NCI-H345 (cell line): ENCODE measurements at regions not wholly inside any gene's neighbourhood (a gene's known extent, or its start where the extent isn't known, plus 50 kb on each side); places are given as distances from the start of the nearest gene placed in this dataset.
"Not testable (repeated sequence)": the region's sequence is repeated elsewhere in the genome, so short reads cannot be mapped to it uniquely, and the experiment has no call there.

Experiments used
- DNase-seq: peaks from one replicate; lab custom pipeline; 2025; lab: John Stamatoyannopoulos, UW

DNA sequence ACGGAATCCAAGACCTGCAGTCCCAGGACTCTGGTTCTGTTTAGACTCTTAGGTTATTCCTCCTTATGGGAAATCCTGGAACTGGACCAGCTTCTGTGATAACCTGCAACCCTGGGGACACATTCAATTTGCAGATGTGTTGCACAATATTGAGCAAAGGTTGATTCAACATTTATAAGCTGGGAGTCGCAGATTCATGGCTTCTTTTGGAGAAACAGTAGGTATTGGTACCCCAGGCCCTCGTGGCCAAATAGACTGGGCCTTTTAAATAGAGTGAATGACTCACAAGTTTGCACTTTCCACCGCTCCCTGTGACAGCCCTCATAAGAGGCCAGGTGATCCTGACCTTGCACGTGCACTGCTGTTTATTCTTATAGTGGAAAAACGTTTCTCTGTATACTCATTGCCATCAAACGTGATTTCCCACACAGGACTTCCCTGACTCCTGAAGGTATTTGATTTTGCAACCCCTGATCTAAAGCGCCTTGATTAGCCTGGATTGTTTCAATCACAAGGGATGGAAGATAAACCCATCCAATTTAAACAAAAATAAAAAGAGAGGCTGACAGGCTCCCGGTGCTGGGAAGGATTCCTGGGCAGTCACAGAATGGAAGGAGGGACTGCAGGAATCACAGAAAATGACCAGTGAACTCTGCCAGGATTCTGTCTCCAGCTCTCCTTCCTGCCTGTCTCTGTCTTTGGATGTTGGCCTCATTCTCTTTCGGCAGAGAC is 98.0 kb downstream of the VCPKMT start:
- no peak for DNase-seq

- DNase-seq, result no peak
Measured at GRCh38 chr14:50018933-50019210, 97.5 kb downstream of the VCPKMT start.

DNA sequence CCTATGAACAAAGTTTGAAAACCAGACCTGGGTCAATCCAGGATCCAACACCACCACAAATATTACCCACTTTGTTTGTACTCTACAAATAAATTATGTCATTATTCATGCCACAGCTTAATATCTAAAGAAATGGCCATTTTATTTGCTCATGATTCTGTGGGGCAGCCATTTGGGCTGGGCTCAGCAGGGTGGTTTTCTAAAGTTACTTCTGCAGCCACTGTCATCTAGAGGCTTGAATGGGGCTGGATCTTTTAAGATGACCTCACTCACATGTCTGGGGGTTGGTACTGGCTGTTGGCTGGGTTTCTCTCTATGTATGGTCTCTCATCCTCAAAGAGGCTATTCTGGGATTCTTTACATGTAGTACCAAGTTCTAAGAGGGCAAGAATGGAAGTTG is 96.2 kb downstream of the VCPKMT start:
- no peak for DNase-seq

DNA sequence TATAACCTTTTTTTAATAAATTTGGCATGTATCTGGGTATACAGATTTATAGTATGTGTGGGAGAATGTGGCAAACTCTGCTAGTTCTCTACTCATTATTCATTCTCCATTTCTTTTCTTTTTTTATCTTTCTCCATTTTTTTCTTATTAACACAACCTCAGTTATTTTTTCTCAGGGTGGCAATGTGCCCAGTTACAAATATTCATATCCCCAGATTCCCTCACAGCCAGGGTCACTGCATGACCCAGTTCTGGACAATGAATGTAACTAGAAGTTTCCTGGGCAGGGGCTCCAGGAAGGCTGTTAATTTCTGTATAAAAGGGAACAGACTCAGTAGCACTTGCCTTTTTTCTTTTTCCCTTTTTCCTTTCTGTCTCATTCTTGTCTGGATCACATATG is 95.6 kb downstream of the VCPKMT start:
- no peak for DNase-seq

GRCh38 chr14:50021261-50022031 is 94.9 kb downstream of the VCPKMT start:
- DNase-seq, result no peak

GRCh38 chr14:50022661-50023060 is 93.7 kb downstream of the VCPKMT start:
- no peak for DNase-seq

- no peak for DNase-seq
Measured at GRCh38 chr14:50023671-50024490, 92.5 kb downstream of the VCPKMT start.

GRCh38 chr14:50025073-50025472 is 91.3 kb downstream of the VCPKMT start:
- no peak for DNase-seq

DNA sequence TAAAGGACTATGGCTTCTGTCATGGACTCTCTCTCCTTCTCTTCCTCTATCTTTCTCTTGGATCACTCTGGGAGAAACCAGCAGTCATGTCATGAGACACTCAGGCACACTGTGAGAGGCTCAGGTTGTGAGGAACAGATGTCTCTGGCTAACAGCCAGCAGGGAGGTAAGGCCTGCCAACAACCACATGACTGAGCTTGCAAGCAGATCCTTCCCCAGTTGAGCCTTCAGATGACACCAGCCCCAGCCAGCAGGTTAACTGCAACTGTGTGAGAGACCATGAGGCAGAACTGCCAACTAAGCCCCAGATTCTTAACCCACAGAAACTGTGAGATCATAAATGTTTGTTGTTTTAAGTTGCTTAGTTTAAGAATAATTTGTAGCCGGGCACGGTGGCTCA is 90.6 kb downstream of the VCPKMT start:
- no peak for DNase-seq

DNA sequence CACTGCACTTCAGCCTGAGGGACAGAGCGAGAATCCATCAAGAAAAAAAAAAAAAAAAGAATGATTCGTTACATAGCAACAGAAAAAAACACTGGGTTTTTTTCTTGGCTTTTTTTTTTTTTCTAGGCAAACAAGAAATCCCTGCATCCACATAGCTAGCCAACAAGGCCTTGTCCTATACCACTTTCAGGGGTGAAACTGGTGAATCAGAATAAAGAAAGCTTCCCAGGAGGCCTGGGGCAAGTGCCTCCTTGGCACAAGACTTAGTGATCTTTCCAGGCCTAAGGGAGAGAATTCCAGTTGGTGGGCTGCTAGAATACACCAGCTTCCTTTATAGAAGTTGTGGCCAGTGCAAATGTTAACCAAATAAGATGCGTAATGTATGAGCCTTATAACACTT is 90.0 kb downstream of the VCPKMT start:
- no peak for DNase-seq

- DNase-seq, result no peak
Measured at GRCh38 chr14:50027816-50028215, 88.6 kb downstream of the VCPKMT start.

DNA sequence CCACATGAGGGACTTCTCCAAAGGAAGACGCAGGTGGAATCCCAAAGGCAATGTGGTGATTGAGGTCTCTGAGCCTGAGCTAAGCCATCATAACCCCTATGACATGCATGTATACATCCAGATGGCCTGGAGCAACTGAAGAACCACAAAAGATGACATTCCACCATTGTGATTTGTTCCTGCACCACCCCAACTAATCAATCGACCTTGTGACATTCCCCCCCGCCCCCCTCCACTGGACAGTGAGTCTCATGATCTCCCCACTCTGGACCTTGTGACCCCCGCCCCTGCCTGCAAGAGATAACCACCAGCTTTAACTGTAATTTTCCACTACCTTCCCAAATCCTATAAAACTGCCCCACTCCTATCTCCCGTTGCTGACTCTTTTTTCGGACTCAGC is 87.9 kb downstream of the VCPKMT start:
- DNase-seq, result no peak

DNA sequence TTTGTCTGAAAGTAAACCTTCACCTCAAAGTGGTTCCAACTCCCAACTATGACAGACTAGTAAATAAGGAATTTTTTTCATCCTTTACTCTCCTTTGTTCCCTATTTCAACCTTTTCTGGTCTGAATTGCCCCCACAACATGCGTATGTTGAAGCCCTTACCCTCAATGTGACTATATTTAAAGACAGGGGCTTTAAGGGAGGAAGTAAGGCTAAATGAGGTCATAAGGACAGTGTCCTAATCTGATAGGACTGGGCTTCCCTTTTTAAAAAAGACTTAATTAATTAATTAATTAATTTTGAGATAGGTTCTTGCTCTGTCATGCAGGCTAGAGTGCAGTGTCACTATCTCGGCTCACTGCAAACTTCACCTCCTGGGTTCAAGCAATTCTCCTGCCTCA is 86.3 kb downstream of the VCPKMT start:
- DNase-seq, result no peak

GRCh38 chr14:50030911-50031310 is 85.5 kb downstream of the VCPKMT start:
- not testable (repeated sequence) for DNase-seq

- DNase-seq, result no peak
Measured at GRCh38 chr14:50031602-50032313, 84.6 kb downstream of the VCPKMT start.

DNA sequence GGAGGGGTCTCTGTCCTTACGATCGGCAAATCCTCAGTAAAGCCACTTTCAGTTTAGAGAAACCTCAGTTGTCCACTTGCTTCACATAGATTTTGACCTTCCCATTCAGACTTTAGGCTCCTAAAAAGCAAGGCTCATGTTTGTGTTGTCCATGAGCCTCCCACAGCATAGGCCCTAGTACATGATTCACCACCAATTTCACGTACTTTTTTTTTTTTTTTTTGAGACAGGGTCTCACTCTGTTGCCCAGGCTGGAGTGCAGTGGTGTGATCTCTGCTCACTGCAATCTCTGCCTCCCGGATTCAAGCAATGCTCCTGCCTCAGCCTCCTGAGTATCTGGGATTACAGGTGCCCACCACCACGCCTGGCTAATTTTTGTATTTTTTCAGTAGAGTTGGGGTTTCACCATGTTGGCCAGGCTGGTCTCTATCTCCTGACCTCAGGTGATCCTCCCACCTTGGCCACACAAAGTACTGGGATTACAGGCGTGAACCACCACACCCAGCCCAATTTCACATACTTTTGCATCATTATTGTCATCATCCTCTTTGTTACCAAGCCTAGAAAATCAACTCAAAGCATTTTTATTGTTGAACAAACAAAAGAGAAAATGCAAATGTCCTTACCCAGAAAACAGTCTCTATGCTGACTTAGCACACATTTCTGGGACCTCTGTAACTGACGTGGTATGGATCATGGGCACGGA is 83.8 kb downstream of the VCPKMT start:
- DNase-seq, result not testable (repeated sequence)

GRCh38 chr14:50035214-50035613 is 81.2 kb downstream of the VCPKMT start:
- no peak for DNase-seq

DNA sequence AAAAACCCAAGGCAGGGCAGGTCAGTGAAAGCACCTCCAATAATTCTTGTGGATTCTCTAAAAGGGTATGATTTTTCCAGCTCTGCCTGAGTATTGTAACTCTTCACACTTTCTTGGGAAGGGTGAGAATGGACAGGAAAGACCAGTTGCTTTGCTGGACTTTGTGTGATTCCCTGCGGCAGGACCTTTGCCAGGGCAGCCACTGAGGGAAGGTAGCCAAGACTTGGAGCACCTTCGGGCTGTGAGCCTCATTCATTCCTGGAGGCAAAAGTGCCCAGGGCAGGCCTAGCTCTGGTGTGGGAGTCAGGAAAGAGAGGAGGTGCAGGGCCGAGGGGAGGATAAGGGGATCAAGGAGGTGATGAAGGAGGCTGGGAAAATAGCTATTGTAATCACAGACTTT is 80.2 kb downstream of the VCPKMT start:
- DNase-seq, result no peak

- DNase-seq, result no peak
Measured at GRCh38 chr14:50036637-50037036, 79.7 kb downstream of the VCPKMT start.

GRCh38 chr14:50037240-50037639 is 79.1 kb downstream of the VCPKMT start:
- no peak for DNase-seq

GRCh38 chr14:50037852-50038251 is 78.5 kb downstream of the VCPKMT start:
- DNase-seq, result no peak
